C4-2B (cell line): ENCODE measurements at regions not wholly inside any gene's neighbourhood (a gene's known extent, or its start where the extent isn't known, plus 50 kb on each side); places are given as distances from the start of the nearest gene placed in this dataset.
A peak's percentile ranks its signal among the peaks of the same experiment; 100 is the strongest.

ENCODE experiments used
- H3K27ac ChIP-seq: fragments of 450-650 bp; 2 replicates; pipeline ENCODE4 v1.5.1; 2017
- ZFX ChIP-seq: fragments of 450-650 bp; IDR thresholded peaks from 2 replicates; pipeline ENCODE4 v1.6.1; 2017
- TF ChIP-seq, protein P1 (sequence below): fragments of 450-650 bp; conservative IDR thresholded peaks from 2 replicates; pipeline ENCODE4 v1.5.1; 2017; ENCODE audit warnings: mild to moderate bottlenecking

DNA sequence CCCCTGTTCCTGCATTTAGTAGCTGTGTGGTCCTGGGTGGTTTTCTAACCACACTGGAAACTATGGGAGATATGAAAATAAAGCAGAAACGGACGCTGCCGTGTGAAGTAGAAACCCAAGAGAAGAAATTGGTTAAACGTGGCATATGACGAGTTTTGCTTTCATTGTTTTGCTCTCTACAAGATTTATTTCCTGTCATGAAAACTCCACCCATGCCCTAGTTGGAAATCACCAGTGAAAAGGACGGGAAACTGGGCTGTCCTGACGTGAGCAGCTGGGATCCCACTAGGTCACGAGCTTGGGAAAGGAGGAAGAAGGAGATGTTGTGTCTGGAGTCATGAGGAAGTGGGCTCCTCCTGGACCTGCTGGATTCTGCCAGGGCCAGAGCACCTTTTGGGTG, 120.8 kb upstream of the GADD45A start:
- H3K27ac ChIP-seq = no peak overlapping the region
- TF ChIP-seq ZFX = no peak
- TF ChIP-seq, protein P1, sequence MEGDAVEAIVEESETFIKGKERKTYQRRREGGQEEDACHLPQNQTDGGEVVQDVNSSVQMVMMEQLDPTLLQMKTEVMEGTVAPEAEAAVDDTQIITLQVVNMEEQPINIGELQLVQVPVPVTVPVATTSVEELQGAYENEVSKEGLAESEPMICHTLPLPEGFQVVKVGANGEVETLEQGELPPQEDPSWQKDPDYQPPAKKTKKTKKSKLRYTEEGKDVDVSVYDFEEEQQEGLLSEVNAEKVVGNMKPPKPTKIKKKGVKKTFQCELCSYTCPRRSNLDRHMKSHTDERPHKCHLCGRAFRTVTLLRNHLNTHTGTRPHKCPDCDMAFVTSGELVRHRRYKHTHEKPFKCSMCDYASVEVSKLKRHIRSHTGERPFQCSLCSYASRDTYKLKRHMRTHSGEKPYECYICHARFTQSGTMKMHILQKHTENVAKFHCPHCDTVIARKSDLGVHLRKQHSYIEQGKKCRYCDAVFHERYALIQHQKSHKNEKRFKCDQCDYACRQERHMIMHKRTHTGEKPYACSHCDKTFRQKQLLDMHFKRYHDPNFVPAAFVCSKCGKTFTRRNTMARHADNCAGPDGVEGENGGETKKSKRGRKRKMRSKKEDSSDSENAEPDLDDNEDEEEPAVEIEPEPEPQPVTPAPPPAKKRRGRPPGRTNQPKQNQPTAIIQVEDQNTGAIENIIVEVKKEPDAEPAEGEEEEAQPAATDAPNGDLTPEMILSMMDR = no peak

DNA sequence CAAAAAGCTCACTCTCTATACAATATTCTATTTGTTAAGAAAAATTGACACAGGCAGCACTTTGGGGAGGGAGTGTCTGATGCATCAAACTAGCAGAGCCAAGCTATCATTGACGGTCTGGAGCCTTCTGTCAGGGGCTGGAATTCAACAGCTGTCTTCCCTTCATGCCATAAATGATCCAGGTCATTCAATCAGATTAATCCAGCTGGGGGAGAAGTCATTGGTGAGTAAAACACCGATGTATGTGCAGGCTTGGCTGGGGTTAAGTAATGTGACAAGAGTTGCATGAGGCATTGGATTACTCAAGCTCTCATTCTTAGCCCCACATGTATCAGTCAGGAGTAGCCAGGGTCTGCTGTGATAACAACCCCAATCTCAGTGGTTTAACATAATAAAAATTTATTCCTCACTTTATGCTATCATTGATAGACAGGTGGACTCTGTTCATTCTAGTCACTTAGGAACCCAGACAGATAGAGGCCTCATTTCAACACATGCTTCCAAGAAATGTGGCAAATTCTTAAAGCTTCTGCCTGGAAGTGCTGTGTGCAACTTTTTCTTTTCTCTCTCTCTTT, 118.1 kb upstream of the GADD45A start:
- H3K27ac ChIP-seq = no peak overlapping the region
- TF ChIP-seq ZFX = no peak
- TF ChIP-seq, protein P1 = no peak

DNA sequence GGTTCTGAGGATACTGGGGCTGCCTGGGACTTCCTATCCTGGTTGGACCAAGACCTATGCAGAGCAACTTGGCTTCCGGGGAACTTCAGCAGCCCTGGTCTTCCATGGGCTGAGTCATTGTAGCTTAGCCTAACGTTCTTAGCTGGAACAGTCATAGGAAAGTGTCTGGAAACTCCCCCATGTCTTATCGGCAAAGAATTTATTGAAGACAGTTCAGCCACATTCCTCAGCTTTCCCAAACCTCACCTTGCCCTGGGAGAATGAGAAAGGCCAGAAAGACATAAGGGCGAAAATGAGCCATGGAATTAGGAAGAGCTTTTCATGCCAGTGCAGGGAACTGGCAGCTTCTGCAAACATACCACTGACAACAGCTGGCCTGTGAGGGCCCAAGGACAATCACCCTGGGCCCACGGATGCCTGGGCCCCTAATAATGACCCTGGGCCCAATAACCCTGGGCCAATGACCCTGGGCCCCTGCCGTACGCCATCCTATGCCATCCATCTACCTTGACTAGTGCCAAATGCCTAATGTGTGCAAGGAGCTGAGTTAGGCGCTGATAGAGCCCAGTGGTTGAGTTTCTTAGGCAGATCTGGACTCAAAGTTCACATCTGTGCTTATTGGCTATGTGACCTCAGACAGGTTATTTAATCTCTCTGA, 114.4 kb upstream of the GADD45A start:
- TF ChIP-seq, protein P1 = no peak
- TF ChIP-seq ZFX = no peak
- no peak overlapping the region for H3K27ac ChIP-seq

DNA sequence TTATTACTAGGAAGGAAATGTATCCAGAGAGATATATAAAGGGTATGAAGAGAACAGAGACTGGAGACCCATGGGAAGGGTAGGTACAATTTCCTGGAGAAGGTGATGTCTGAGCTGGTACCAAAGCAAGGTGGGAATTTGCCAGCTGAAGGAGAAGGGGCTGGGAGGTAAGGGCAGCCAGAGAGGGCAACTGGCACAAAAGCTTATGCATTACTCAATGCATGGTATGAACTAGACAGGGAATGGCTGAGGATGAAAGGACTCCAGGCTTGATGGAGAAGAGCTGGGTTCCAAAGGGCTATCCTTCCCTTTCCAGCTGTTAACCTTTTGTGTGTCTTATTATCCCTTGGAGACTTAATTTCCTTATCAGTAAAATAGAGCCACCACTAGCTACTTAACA, 113.6 kb upstream of the GADD45A start:
- TF ChIP-seq ZFX = no peak
- TF ChIP-seq, protein P1 = no peak
- peak overlapping the region; percentile 93 for H3K27ac ChIP-seq

DNA sequence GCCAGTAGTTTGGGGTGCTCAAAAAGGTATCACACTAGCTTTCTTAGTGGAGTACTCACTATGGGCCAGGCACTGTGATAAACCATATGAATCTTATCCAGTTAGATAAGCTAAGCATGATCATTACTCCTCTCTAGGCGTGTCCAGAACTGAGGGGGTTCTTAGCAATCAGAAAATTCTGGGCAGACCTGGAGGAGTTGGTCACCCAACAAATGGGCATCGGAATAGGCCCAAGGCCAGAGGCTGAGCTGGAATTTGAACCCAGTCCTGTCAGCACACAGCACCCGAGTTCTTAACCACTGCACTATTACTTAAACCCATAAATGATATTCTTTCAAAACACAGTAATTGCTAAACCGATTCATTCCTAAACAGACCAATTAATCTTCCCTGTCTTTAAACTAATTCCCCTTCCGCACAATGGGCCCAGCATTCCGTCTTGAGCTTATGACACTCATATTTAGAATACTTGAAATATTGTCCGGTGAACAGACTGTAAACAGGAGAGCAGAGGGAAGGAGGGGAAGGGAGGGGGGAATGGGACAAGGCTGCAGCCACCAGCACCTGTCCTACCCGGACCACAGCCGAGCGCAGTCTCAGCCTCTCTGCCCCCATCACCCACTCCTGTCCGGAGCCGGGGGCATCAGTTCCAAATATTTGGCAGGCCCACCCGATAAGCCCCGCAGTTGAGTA, 113.0 kb upstream of the GADD45A start:
- TF ChIP-seq, protein P1 = no peak
- TF ChIP-seq ZFX = no peak
- H3K27ac ChIP-seq = peak overlapping the region; percentile 93

DNA sequence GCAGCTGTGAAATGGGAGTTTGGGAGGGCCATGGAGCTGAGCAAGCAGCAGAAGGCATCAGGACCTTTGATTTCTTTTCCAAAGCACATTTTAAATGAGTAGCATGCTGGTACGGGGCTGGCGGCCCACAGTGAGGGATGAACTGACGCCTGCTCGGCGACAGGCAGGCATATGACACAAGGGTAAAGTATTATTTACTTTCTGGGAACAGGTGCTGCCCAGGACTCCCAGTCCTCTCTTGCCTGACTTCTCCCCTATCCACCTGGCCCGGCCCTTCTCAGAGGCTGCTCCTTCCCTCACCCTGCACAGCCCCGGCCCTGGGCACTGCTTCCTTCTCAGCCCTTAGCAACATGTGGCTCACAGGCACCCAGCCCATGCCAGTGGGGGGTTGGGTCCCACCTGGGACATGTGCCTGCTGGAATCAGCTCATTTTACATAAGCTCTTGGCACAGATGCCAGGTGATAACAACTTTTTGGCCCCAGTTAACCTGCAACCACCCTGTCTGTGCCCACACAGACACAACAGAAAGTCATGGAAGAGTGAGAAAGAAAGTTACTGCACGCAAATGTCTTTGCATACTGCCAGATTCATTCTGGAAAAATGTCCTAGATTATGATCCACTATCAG, 112.3 kb upstream of the GADD45A start:
- H3K27ac ChIP-seq = peak overlapping the region; percentile 93
- TF ChIP-seq, protein P1 = no peak
- TF ChIP-seq ZFX = peak; percentile 19; the same call in 1 of the 2 replicates
